ENCODE measurements at regions not wholly inside any gene's neighbourhood (a gene's known extent, or its start where the extent isn't known, plus 50 kb on each side); places are given as distances from the start of the nearest gene placed in this dataset.

DNA sequence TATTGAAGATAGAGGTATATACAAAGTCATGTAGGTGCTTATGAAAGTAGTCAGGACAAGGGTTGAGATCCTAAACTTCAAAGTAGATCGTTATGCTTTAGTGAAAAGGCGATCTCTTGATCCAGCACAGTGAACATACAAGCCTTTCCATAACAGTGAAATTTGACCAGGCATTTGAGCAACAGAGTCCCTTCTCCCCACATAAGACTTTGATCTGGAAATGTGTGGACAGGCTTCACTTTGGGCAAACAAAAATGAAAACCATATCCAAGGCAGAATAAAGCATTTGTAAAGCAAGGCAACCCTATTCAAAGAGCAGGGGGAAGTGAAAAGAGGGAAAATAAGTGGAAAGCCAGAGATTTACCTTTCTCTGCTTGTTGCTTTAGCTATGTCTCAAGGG is 311.9 kb upstream of the SORCS1 start:
- no peak for TF ChIP-seq ZNF423 (tag by site-specific recombination; IDR thresholded peaks at IDR 0.05)
- TF ChIP-seq KLF10 (tag by site-specific recombination; IDR thresholded peaks at IDR 0.05): no peak
- TF ChIP-seq ZNF391 (tag by site-specific recombination; IDR thresholded peaks at IDR 0.05; ENCODE audit: borderline replicate concordance, low read depth): no peak
- TF ChIP-seq, protein P1, sequence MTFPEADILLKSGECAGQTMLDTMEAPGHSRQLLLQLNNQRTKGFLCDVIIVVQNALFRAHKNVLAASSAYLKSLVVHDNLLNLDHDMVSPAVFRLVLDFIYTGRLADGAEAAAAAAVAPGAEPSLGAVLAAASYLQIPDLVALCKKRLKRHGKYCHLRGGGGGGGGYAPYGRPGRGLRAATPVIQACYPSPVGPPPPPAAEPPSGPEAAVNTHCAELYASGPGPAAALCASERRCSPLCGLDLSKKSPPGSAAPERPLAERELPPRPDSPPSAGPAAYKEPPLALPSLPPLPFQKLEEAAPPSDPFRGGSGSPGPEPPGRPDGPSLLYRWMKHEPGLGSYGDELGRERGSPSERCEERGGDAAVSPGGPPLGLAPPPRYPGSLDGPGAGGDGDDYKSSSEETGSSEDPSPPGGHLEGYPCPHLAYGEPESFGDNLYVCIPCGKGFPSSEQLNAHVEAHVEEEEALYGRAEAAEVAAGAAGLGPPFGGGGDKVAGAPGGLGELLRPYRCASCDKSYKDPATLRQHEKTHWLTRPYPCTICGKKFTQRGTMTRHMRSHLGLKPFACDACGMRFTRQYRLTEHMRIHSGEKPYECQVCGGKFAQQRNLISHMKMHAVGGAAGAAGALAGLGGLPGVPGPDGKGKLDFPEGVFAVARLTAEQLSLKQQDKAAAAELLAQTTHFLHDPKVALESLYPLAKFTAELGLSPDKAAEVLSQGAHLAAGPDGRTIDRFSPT (tag by site-specific recombination; IDR thresholded peaks at IDR 0.05): no peak
- TF ChIP-seq, protein P2, sequence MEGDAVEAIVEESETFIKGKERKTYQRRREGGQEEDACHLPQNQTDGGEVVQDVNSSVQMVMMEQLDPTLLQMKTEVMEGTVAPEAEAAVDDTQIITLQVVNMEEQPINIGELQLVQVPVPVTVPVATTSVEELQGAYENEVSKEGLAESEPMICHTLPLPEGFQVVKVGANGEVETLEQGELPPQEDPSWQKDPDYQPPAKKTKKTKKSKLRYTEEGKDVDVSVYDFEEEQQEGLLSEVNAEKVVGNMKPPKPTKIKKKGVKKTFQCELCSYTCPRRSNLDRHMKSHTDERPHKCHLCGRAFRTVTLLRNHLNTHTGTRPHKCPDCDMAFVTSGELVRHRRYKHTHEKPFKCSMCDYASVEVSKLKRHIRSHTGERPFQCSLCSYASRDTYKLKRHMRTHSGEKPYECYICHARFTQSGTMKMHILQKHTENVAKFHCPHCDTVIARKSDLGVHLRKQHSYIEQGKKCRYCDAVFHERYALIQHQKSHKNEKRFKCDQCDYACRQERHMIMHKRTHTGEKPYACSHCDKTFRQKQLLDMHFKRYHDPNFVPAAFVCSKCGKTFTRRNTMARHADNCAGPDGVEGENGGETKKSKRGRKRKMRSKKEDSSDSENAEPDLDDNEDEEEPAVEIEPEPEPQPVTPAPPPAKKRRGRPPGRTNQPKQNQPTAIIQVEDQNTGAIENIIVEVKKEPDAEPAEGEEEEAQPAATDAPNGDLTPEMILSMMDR (tag by site-specific recombination; IDR thresholded peaks at IDR 0.05): no peak
- TF ChIP-seq, protein P3, sequence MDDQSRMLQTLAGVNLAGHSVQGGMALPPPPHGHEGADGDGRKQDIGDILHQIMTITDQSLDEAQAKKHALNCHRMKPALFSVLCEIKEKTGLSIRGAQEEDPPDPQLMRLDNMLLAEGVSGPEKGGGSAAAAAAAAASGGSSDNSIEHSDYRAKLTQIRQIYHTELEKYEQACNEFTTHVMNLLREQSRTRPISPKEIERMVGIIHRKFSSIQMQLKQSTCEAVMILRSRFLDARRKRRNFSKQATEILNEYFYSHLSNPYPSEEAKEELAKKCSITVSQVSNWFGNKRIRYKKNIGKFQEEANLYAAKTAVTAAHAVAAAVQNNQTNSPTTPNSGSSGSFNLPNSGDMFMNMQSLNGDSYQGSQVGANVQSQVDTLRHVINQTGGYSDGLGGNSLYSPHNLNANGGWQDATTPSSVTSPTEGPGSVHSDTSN (CRISPR knock-in tag; IDR thresholded peaks at IDR 0.05): no peak
- TF ChIP-seq, protein P4, sequence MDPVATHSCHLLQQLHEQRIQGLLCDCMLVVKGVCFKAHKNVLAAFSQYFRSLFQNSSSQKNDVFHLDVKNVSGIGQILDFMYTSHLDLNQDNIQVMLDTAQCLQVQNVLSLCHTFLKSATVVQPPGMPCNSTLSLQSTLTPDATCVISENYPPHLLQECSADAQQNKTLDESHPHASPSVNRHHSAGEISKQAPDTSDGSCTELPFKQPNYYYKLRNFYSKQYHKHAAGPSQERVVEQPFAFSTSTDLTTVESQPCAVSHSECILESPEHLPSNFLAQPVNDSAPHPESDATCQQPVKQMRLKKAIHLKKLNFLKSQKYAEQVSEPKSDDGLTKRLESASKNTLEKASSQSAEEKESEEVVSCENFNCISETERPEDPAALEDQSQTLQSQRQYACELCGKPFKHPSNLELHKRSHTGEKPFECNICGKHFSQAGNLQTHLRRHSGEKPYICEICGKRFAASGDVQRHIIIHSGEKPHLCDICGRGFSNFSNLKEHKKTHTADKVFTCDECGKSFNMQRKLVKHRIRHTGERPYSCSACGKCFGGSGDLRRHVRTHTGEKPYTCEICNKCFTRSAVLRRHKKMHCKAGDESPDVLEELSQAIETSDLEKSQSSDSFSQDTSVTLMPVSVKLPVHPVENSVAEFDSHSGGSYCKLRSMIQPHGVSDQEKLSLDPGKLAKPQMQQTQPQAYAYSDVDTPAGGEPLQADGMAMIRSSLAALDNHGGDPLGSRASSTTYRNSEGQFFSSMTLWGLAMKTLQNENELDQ (tag by site-specific recombination; IDR thresholded peaks at IDR 0.05; ENCODE audit: low read depth): no peak
- TF ChIP-seq ZNF747 (tag by site-specific recombination; IDR thresholded peaks at IDR 0.05): no peak
